Neuron (in vitro differentiated cells): ENCODE measurements at regions not wholly inside any gene's neighbourhood (a gene's known extent, or its start where the extent isn't known, plus 50 kb on each side); places are given as distances from the start of the nearest gene placed in this dataset.

Experiments used
- H2AFZ ChIP-seq: one replicate; pipeline ENCODE4 v1.6.1; 2013; ENCODE audit warnings: low read depth, mild to moderate bottlenecking, inconsistent platforms, low read length, moderate library complexity
- H3K27me3 ChIP-seq: one replicate; pipeline ENCODE4 v1.6.1; 2013; ENCODE audit warnings: low read length; ENCODE audit not compliant: insufficient read depth
- H3K36me3 ChIP-seq: one replicate; pipeline ENCODE4 v1.6.1; 2013; ENCODE audit warnings: low read length; ENCODE audit not compliant: insufficient read depth
- H3K4me1 ChIP-seq: one replicate; pipeline ENCODE4 v1.6.1; 2013; ENCODE audit warnings: low read length; ENCODE audit not compliant: insufficient read depth
- H3K4me3 ChIP-seq: 2 replicates; pipeline ENCODE4 v1.5.1; 2013; ENCODE audit warnings: mild to moderate bottlenecking, low read length, moderate library complexity
- H3K9me3 ChIP-seq: one replicate; pipeline ENCODE4 v1.6.1; 2013; ENCODE audit warnings: low read length

DNA sequence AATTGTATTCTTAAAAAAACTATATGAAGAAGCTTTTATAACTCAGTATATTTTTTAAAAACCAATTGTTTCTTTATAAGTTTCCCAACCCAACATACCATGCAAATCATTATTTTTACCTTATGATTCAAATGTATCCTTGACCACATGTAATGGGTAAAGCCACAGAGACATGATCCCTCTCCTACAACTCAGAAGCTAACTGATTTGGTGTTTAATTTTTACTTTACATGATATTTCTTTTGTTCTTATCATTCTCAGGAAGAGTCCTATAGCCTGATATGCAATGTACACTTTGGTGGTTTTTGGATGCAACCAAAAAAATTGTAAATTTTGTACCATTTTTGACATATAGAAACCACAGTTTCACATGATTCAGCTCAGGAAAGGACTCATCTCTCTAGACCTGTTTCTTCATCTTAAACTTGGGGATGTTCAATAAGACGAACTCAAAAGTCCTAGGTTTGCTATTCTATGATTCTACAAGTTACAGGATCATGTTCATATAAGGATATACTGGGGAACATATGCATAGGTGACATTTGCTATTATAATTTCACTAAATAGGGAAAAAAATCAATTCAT, 85.2 kb upstream of the RBBP8 start:
- Histone ChIP-seq H3K4me3 (no peak overlapping the region), H2AFZ (no peak overlapping the region), H3K27me3 (no peaks in the 10 kb centered on the region), H3K9me3 (no peaks in the 10 kb centered on the region), H3K4me1 (peaks cover 7% of the 10 kb centered on the region), H3K36me3 (no peaks in the 10 kb centered on the region)

DNA sequence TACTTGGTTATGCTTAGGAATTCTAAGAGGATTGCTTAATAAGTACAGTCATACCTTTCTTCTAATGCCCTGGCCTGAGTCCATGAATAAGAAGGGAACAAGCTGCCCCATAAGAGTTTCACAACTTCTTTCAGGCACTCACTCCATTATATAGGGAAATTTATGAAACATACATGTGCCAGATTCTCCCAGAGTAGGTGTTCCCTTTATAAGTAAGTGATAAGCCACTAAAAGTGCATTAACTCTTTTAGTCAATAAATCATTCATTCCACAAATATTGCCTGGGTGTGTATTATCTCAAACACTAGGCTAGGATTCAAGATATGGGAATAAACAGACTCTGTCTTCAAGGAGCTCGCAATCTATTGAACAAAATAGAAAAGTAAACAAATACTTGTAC, 84.5 kb upstream of the RBBP8 start:
- H3K36me3 ChIP-seq, result no peaks in the 10 kb centered on the region
- no peaks in the 10 kb centered on the region for H3K9me3 ChIP-seq
- peaks cover 7% of the 10 kb centered on the region for H3K4me1 ChIP-seq

DNA sequence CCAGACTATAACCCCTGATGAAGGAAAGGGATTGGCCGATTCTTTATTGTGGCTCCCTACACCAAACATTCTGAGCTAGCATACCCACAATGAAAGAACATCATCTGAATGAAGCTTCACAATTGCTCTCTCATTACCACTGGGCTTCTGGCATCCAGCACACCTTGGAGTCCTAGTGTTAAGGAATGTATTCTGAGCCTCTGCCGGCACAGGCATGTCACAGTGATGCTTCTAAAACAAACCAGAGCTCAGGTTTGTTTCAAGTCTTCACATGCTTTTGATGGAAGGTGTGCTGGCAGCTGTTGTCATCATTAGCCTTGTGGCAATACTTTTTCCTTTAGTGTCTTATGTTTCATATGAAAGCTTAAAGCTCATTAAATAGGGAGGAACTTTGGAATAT, 76.3 kb upstream of the RBBP8 start:
- Histone ChIP-seq H3K9me3 (no peaks in the 10 kb centered on the region), H3K27me3 (no peaks in the 10 kb centered on the region), H3K4me3 (no peak overlapping the region), H2AFZ (no peak overlapping the region), H3K4me1 (no peaks in the 10 kb centered on the region), H3K36me3 (no peaks in the 10 kb centered on the region)

More for the DNA sequence above, 84.5 kb upstream of the RBBP8 start:
- Histone ChIP-seq H3K4me3 (no peak overlapping the region), H2AFZ (no peak overlapping the region), H3K27me3 (no peaks in the 10 kb centered on the region)

DNA sequence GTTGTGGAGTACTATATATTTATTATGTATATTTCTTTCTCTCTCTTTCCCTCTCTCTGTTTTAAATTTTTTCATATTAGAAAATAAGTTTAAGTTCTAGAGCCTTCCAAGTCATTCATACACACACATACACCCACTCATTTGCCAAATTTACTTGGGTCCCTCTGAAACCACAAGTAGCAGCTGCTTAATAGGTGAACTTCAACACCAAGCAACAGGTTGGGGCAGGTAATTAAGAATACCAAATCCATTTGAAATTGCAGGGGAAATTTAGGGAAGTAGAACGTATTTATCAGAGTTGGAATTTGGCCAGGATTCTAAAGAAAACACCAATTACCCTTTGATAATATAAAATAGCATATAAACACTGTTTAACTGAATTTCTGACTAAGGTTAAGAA, 75.0 kb upstream of the RBBP8 start:
- no peaks in the 10 kb centered on the region for H3K9me3 ChIP-seq
- H2AFZ ChIP-seq, result no peak overlapping the region
- H3K36me3 ChIP-seq, result no peaks in the 10 kb centered on the region
- no peak overlapping the region for H3K4me3 ChIP-seq
- no peaks in the 10 kb centered on the region for H3K4me1 ChIP-seq
- no peaks in the 10 kb centered on the region for H3K27me3 ChIP-seq

DNA sequence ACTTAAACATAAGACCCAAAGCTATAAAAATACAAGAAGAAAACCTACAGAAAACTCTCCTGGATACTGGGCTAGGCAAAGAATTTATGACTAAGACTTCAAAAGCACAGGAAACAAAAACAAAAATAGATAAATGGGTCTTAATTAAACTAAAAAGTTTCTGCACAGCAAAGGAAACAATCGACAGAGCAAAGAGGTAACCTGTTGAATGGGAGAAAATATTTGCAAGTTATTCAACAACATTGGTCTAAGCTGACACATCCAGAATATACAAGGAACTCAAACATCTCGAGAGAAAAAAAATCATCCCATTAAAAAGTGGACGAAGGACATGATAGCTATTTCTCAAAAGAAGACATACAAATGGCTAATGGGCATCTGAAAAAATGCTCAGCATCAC, 72.3 kb upstream of the RBBP8 start:
- Histone ChIP-seq H3K9me3 (no peaks in the 10 kb centered on the region), H3K4me3 (no peak overlapping the region), H2AFZ (no peak overlapping the region), H3K36me3 (no peaks in the 10 kb centered on the region), H3K27me3 (no peaks in the 10 kb centered on the region), H3K4me1 (no peaks in the 10 kb centered on the region)

DNA sequence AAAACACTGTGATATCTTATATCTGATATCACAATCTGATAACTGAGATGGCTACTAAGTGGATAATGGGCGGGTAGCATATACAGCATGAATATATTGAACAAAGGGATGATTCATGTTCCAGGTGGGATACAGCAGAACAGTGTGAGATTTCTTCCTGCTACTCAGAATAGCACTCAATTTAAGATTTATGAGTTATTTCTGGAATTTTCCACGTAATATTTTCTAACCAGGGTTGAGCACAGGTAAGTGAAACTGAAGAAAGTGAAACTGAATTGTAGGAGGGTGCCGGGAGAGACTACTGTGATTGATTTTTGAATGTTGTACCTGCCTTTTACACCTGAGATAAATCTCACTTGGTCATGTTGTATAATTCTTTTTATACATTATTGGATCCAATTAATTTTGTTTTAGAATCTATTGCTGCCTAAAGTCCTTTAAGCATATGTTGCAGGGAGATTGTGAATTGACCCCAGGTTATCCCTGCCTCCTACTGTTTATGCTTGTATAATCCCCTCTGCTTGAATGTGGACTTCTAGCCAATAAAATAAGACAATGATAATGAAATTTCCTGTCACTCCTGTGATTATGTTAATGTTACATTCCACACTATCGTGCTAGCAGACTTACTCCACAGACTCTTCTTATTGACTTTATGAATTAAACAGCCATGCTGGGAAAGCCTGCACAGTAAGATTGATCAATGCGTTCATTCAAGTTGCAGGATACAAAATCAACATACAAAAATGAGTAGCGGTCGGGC, 67.6 kb upstream of the RBBP8 start:
- Histone ChIP-seq H3K27me3 (no peaks in the 10 kb centered on the region), H3K9me3 (no peaks in the 10 kb centered on the region), H2AFZ (no peak overlapping the region), H3K36me3 (no peaks in the 10 kb centered on the region), H3K4me1 (no peaks in the 10 kb centered on the region), H3K4me3 (no peak overlapping the region)

DNA sequence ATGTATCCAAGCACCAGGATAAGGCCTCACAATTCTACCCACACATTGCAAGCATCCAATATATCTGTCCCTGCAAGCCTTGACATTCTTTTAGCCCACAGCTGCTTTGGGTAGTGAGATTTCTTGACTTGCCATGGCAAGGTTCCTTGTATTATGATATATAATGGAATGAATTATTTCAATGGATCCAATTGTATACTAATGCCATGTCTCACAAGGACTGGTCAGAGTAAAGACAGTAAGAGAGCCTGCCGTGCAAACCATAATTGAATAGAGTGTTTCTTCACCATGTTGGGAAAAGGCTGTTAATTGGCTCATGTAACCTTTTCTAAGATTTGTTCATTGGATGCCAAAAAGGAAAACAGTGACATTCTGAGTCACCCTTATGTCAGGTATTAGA, 64.3 kb upstream of the RBBP8 start:
- H3K9me3 ChIP-seq, result no peaks in the 10 kb centered on the region
- no peak overlapping the region for H3K4me3 ChIP-seq
- no peaks in the 10 kb centered on the region for H3K4me1 ChIP-seq
- no peak overlapping the region for H2AFZ ChIP-seq
- H3K27me3 ChIP-seq, result no peaks in the 10 kb centered on the region
- no peaks in the 10 kb centered on the region for H3K36me3 ChIP-seq

DNA sequence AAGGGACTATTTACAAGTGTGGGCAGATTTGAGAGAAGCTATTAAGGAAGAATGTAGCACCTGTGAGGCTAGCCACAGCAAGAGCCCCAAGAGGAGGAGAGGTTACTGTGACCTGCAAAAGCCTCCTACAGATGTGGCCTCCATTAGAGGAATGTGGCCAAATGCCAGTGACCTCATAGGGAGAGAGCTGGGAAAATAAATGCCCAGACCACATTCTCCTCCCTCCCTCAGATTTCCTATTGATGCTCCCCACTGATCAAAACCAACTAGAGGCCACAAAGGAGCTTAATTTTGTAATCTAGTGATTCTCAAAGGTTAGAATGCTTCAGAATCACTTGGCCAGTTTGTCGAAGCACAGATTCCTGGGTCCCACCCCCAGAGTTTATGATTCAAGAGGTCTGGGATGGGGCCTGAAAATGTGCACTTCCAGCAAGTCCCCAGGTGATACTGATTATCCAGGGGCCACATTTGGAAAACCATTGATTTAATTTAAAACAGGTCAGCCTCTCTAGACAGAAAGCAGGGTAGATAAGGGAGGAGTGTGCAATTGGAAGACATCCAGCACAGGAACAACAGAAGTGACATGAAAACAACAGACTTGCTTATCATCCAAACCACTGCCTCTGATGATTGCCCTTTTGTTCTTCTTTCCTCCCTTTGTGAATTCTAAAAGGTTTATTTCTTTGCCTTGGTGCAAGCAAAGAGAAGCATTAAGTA, 61.2 kb upstream of the RBBP8 start:
- H3K27me3 ChIP-seq, result no peaks in the 10 kb centered on the region
- H3K36me3 ChIP-seq, result no peaks in the 10 kb centered on the region
- H2AFZ ChIP-seq, result no peak overlapping the region
- H3K4me3 ChIP-seq, result no peak overlapping the region
- H3K4me1 ChIP-seq, result no peaks in the 10 kb centered on the region
- H3K9me3 ChIP-seq, result no peaks in the 10 kb centered on the region

DNA sequence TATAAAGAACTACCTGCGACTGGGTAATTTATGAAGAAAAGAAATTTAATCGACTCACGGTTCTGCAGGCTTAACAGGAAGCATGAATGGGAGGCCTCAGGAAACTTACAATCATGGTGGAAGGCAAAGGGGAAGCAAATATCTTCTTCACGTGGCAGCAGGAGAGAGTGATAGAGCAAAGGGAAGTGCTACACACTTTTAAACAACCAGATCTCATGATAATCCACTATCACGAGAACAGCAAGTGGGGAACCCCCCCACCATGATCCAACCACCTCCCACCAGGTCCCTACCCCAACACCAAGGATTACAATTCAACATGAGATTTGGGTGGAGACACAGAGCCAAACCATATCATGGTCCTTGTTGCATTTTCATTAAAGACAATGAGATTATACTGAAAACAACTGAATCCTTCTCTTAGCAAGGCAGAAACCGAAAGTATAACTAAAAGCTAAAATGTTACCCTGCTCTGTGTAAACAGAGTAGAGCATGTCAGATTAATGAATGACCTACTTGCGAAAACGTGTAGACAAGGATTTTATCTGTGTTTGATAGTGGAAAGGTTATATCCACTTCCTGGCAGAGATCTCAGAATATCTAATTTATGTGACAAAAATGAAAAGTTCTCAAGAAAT, 60.1 kb upstream of the RBBP8 start:
- no peak overlapping the region for H3K4me3 ChIP-seq
- H3K4me1 ChIP-seq, result no peaks in the 10 kb centered on the region
- no peak overlapping the region for H2AFZ ChIP-seq
- no peaks in the 10 kb centered on the region for H3K27me3 ChIP-seq
- no peaks in the 10 kb centered on the region for H3K36me3 ChIP-seq
- H3K9me3 ChIP-seq, result no peaks in the 10 kb centered on the region

DNA sequence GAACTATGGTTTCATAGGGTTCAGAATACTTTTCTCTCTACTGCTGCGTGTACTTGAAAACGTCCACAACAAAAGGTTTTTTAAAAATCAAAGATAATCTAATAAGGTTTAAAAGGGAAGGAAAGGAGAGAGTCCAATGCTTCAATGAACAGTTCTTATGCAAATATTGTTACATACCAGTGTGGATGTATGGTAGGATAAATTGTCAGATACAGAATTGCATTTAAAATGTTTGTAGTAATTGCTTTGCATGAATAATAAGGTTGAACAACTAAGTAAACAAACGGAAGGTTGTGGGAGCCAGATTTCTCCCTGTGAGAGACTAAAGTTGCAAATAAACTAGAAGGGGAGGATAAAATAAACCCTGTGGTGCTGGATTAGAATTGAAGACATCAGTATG, 53.8 kb upstream of the RBBP8 start:
- H3K4me3 ChIP-seq, result no peak overlapping the region
- H3K4me1 ChIP-seq, result no peaks in the 10 kb centered on the region
- no peaks in the 10 kb centered on the region for H3K27me3 ChIP-seq
- no peaks in the 10 kb centered on the region for H3K36me3 ChIP-seq
- H2AFZ ChIP-seq, result no peak overlapping the region
- no peaks in the 10 kb centered on the region for H3K9me3 ChIP-seq

DNA sequence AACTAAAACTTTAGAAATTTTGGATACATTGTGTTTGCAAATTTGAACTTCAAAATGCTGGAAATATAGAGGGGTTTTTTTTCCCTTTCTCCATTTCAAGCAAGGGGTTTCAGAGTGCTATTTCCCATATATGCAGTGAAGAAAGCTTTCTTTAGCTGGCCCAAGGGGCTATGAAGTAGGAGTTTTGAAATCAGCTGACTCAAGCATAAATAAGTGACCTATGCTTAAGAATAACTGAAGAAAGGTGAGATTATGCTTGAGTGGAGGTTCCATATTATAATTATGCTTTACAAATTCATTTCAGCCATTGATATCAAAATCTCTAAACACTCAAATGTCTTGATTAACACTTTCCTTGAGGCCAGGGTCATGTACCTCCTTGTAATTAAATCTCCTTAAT, 51.0 kb upstream of the RBBP8 start:
- H3K4me3 ChIP-seq, result no peak overlapping the region
- no peaks in the 10 kb centered on the region for H3K36me3 ChIP-seq
- H3K4me1 ChIP-seq, result no peaks in the 10 kb centered on the region
- H3K27me3 ChIP-seq, result no peaks in the 10 kb centered on the region
- peaks cover 4% of the 10 kb centered on the region for H3K9me3 ChIP-seq
- H2AFZ ChIP-seq, result no peak overlapping the region

DNA sequence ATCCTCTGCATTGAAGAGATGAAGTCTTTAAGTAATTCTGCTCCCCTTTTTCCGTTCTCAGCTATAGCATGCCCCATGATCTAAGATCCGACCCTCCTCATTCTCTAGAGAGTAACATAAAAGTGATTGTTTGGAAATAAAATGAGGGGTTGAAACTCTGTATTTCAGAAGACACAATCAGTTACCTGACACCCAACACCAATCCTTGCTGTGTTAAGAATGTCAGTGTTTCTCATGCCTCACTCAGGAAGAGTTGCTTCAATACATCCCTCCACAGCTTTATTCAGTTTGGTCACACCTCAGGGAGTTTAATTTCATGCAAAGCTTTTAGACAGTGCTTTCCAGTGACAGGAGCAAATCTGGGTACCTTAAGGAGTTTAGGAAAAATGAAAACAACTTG, 49.9 kb upstream of the RBBP8 start:
- no peaks in the 10 kb centered on the region for H3K36me3 ChIP-seq
- no peak overlapping the region for H2AFZ ChIP-seq
- peaks cover 4% of the 10 kb centered on the region for H3K9me3 ChIP-seq
- H3K4me3 ChIP-seq, result no peak overlapping the region
- H3K27me3 ChIP-seq, result no peaks in the 10 kb centered on the region
- no peaks in the 10 kb centered on the region for H3K4me1 ChIP-seq
